ENCODE measurements at regions not wholly inside any gene's neighbourhood (a gene's known extent, or its start where the extent isn't known, plus 50 kb on each side); places are given as distances from the start of the nearest gene placed in this dataset.

GRCh38 chr2:59046401-59047372, 805.6 kb upstream of the FANCL start:
- TF ChIP-seq GATA3 (IDR thresholded peaks at IDR 0.05; ENCODE audit: low read depth, low read length) (no peak), GATA2 (IDR thresholded peaks at IDR 0.05; ENCODE audit: low read depth, low read length) (no peak)

DNA sequence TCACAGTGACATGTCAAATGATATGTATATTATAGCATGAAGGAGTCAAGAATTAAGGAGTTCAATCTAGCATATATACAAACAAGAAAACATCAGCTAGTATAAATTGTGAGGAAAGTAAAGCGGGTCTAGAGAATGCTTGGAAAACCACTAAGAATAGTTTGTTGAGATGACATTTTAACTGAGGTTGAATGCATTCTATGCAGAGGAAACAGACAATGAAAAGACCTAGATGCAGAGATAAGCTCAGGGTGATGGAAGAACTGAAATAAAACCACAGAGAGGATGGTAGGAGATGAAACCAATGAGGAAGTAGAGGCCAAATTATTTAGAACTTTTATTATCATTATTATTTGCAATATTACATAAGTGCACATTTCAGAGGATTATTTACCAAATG, 803.6 kb upstream of the FANCL start:
- no peak for TF ChIP-seq GATA2 (IDR thresholded peaks at IDR 0.05; ENCODE audit: low read depth, low read length)
- TF ChIP-seq GATA3 (IDR thresholded peaks at IDR 0.05; ENCODE audit: low read depth, low read length) = no peak

DNA sequence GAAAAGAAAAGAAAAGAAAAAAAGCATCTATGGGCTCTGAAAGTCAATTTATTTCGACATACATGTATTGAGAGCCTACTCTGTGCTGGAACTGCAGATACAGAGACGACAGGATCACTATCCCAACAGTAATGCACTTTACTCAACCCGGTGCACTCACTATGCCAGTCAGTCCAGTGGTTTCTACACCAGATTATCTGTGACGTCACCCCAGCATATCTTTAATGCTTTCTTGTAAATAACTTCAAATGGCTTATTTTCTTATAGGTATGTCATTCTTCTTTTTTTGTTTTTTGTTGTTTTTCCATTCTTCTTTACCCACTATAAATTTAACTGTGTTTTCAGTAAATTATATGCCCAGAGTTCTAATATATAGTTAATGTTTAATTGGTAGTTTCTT, 800.0 kb upstream of the FANCL start:
- no peak for TF ChIP-seq GATA3 (IDR thresholded peaks at IDR 0.05; ENCODE audit: low read depth, low read length)
- no peak for TF ChIP-seq GATA2 (IDR thresholded peaks at IDR 0.05; ENCODE audit: low read depth, low read length)

- TF ChIP-seq GATA3 (IDR thresholded peaks at IDR 0.05; ENCODE audit: low read depth, low read length) = no peak
- no peak for TF ChIP-seq GATA2 (IDR thresholded peaks at IDR 0.05; ENCODE audit: low read depth, low read length)
These were observed 793.7 kb upstream of the FANCL start for GRCh38 chr2:59034837-59035236.

- no peak for TF ChIP-seq GATA3 (IDR thresholded peaks at IDR 0.05; ENCODE audit: low read depth, low read length)
- no peak for TF ChIP-seq GATA2 (IDR thresholded peaks at IDR 0.05; ENCODE audit: low read depth, low read length)
These were observed 793.0 kb upstream of the FANCL start for GRCh38 chr2:59034106-59034505.

- TF ChIP-seq GATA3 (IDR thresholded peaks at IDR 0.05; ENCODE audit: low read depth, low read length) (no peak), GATA2 (IDR thresholded peaks at IDR 0.05; ENCODE audit: low read depth, low read length) (no peak)
These were observed 792.5 kb upstream of the FANCL start for GRCh38 chr2:59033661-59034060.

DNA sequence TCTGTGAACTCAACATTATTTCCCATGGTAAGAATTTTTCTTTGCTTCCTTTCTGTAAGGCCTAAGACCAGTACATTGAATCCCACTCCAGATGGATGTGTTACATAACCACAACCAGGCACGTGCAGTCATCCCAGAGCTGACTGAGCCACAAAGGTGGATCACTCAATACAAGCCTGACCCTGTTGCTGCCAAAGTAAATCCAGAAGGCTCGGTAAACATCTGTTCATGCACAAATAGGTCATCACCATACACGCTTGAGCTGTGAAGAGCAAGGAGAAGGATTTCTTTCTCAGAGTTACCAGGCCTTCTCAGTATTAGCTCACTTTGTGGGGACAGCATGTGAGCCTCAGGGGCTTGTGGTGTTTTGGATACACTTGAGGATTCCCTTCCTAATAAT, 791.4 kb upstream of the FANCL start:
- TF ChIP-seq GATA3 (IDR thresholded peaks at IDR 0.05; ENCODE audit: low read depth, low read length) = no peak
- TF ChIP-seq GATA2 (IDR thresholded peaks at IDR 0.05; ENCODE audit: low read depth, low read length) = no peak

DNA sequence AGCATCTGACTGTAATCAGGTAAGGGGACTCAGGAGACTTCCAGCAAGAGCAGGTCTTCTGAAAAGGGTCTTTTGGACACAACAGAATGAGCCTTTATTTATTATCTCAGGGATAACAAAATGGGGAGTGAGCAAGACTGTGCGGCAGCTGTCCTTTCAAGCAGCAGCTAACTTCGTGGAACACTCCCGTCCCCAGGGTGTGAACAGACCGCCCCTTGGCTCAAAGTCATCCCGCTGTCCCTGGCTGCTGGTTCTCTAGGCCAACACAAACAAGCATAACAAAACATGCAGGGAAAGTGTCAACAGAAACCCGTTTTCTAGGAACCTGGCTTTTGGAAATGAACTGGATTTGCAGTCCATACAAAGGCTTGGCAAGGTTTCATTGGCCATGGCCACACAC, 787.9 kb upstream of the FANCL start:
- TF ChIP-seq GATA2 (IDR thresholded peaks at IDR 0.05; ENCODE audit: low read depth, low read length) = no peak
- no peak for TF ChIP-seq GATA3 (IDR thresholded peaks at IDR 0.05; ENCODE audit: low read depth, low read length)

DNA sequence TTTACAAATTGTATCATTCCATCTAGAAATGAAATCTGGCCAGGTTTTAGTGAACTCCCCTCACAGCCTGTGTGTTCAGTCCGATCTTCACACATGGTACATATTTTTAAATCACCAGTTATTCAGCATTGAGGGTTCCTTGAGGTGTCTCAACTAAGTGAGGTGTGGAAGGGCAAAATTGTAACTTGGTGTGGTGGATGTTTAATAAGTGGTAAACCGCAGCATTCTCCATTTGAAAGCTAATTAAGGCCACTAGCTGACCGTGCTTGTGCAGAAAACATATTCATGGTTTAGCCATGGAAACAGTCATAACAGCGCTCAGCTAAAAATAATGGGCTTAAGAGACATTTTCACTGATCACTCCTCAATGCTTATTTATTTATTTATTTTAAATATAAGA, 786.2 kb upstream of the FANCL start:
- no peak for TF ChIP-seq GATA2 (IDR thresholded peaks at IDR 0.05; ENCODE audit: low read depth, low read length)
- TF ChIP-seq GATA3 (IDR thresholded peaks at IDR 0.05; ENCODE audit: low read depth, low read length) = no peak

- TF ChIP-seq GATA3 (IDR thresholded peaks at IDR 0.05; ENCODE audit: low read depth, low read length) (no peak), GATA2 (IDR thresholded peaks at IDR 0.05; ENCODE audit: low read depth, low read length) (no peak)
These were observed 784.1 kb upstream of the FANCL start for GRCh38 chr2:59025157-59025757.

GRCh38 chr2:59021786-59022185, 780.7 kb upstream of the FANCL start:
- TF ChIP-seq GATA2 (IDR thresholded peaks at IDR 0.05; ENCODE audit: low read depth, low read length) (no peak), GATA3 (IDR thresholded peaks at IDR 0.05; ENCODE audit: low read depth, low read length) (no peak)

DNA sequence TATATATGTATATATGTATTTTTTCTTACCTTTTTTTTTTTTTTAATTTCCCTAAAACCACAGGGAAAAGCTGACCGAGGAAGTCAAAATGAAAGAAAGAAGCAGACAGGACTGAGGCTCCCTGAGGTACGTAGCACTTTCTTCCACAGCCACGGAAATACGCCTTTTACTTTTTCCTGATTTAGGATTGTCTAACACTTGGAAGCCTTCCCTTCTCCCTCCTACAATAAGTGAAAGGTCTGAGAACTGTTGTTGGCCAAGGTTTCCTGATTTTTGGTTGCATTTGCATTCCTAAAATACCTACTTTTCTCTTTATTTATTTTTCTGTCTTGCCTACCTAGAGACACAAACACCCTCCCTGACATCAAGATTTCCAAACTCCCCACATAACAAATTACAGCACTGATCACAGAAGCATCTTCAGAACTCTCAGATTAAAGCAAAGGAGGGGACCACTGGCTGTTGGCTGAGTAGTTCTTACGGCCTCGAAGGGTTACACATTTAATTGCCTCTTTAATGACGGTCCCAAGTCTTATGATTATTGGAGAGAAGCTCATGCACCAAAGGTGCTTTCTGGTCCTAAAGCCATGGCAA, 778.5 kb upstream of the FANCL start:
- TF ChIP-seq GATA3 (IDR thresholded peaks at IDR 0.05; ENCODE audit: low read depth, low read length) (no peak), GATA2 (IDR thresholded peaks at IDR 0.05; ENCODE audit: low read depth, low read length) (no peak)

GRCh38 chr2:59018737-59019136, 777.6 kb upstream of the FANCL start:
- no peak for TF ChIP-seq GATA2 (IDR thresholded peaks at IDR 0.05; ENCODE audit: low read depth, low read length)
- no peak for TF ChIP-seq GATA3 (IDR thresholded peaks at IDR 0.05; ENCODE audit: low read depth, low read length)

DNA sequence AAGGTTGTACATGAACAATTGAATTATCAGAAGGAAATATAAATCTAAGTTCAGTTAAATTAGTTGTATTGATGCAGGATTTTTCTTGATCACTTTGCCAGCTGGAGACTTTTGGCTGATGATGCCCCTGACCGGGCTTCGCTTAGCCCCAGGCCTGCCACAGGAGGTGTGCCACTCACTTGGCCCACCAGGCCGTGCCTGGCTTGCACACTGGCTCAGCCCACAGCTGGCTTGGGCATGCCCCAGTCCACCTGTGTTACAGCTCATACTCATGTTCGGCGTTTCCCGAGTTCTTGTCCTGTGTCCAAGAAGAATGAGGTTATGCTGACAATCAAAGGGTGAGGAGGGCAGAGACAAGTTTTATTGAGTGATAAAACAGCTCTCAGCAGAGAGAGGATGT, 773.9 kb upstream of the FANCL start:
- TF ChIP-seq GATA3 (IDR thresholded peaks at IDR 0.05; ENCODE audit: low read depth, low read length) = no peak
- TF ChIP-seq GATA2 (IDR thresholded peaks at IDR 0.05; ENCODE audit: low read depth, low read length) = no peak

GRCh38 chr2:59012971-59013370, 771.8 kb upstream of the FANCL start:
- TF ChIP-seq GATA3 (IDR thresholded peaks at IDR 0.05; ENCODE audit: low read depth, low read length) (no peak), GATA2 (IDR thresholded peaks at IDR 0.05; ENCODE audit: low read depth, low read length) (no peak)
